MCF 10A (cell line): ENCODE measurements at regions not wholly inside any gene's neighbourhood (a gene's known extent, or its start where the extent isn't known, plus 50 kb on each side); places are given as distances from the start of the nearest gene placed in this dataset.

Source experiments
- BruUV-seq: library from RNA; stranded (reverse); fragments of 400-500 nt; replicated peaks from 2 replicates; lab custom pipeline; 2021; lab: Mats Ljungman, UMichigan
- CTCF ChIA-PET: fragments of 300-600 bp; sonication (Branson Sonifier 250); formaldehyde crosslinking; extraction: SDS; loops from one replicate; lab custom pipeline; 2021; ENCODE audit warnings: antibody characterized with exemption, inconsistent platforms; lab: Yijun Ruan, JAX
- POLR2A ChIA-PET: fragments of 300-600, 350-650 bp; sonication (Branson Sonifier 250); formaldehyde crosslinking; extraction: SDS; loops from one replicate; lab custom pipeline; 2020; ENCODE audit warnings: antibody characterized with exemption, inconsistent platforms; lab: Yijun Ruan, JAX
- DNase-seq: peaks from one replicate; pipeline ENCODE4 v3.0.0-alpha.2; 2018; ENCODE audit not compliant: unreplicated experiment
- H3K27ac Mint-ChIP-seq: one replicate; pipeline ENCODE4 v1.8.0; 2022; ENCODE audit warnings: mild to moderate bottlenecking, low read depth, mixed read lengths; ENCODE audit not compliant: unreplicated experiment
- H3K27me3 Mint-ChIP-seq: one replicate; pipeline ENCODE4 v1.8.0; 2022; ENCODE audit warnings: mixed read lengths; ENCODE audit not compliant: insufficient read depth, unreplicated experiment
- H3K36me3 Mint-ChIP-seq: one replicate; pipeline ENCODE4 v1.8.0; 2022; ENCODE audit warnings: mild to moderate bottlenecking, moderate library complexity, mixed read lengths; ENCODE audit not compliant: insufficient read depth, unreplicated experiment
- H3K4me1 Mint-ChIP-seq: one replicate; pipeline ENCODE4 v1.8.0; 2022; ENCODE audit warnings: mixed read lengths; ENCODE audit not compliant: insufficient read depth, unreplicated experiment
- H3K4me3 Mint-ChIP-seq: one replicate; pipeline ENCODE4 v1.8.0; 2022; ENCODE audit warnings: mild to moderate bottlenecking, moderate library complexity, mixed read lengths; ENCODE audit not compliant: unreplicated experiment
- H3K9me3 Mint-ChIP-seq: one replicate; pipeline ENCODE4 v1.8.0; 2022; ENCODE audit warnings: mixed read lengths; ENCODE audit not compliant: unreplicated experiment
- intact Hi-C: fragments of 100-400 bp; cut with micrococcal nuclease; formaldehyde crosslinking; loops from 2 replicates; pipeline ENCODE4 v1.14.1; 2022
- TF ChIP-seq, protein P1 (sequence below): fragments of 200-600 bp; IDR thresholded peaks from one replicate; pipeline ENCODE4 v1.8.0; 2022; ENCODE audit warnings: antibody characterized with exemption, mild to moderate bottlenecking; ENCODE audit not compliant: unreplicated experiment

DNA sequence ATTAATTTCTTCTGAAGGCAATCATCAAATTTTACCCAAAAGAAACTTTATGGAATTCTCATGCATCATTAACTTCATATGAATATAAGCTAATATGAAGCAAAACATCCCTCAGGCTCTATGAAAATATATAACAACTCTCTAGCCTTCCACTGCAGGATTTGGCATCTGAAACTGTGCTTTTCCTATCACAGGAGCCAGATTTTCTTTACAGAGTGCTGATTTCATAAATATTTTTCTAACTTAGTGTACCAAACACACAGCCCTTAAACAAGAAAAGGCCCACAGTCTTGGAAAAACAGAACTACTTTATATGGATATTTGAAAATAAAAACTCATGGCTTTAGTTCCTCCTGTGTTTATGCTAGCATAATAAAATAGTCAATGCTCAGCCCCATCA is 559.5 kb upstream of the CHRM3 start:
- H3K9me3 Mint-ChIP-seq = peaks cover 33% of the 10 kb centered on the region
- no peaks in the 10 kb centered on the region for H3K4me1 Mint-ChIP-seq
- TF ChIP-seq, protein P1, sequence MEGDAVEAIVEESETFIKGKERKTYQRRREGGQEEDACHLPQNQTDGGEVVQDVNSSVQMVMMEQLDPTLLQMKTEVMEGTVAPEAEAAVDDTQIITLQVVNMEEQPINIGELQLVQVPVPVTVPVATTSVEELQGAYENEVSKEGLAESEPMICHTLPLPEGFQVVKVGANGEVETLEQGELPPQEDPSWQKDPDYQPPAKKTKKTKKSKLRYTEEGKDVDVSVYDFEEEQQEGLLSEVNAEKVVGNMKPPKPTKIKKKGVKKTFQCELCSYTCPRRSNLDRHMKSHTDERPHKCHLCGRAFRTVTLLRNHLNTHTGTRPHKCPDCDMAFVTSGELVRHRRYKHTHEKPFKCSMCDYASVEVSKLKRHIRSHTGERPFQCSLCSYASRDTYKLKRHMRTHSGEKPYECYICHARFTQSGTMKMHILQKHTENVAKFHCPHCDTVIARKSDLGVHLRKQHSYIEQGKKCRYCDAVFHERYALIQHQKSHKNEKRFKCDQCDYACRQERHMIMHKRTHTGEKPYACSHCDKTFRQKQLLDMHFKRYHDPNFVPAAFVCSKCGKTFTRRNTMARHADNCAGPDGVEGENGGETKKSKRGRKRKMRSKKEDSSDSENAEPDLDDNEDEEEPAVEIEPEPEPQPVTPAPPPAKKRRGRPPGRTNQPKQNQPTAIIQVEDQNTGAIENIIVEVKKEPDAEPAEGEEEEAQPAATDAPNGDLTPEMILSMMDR = no peak
- POLR2A ChIA-PET = no interaction called here
- no TSS peak for BruUV-seq
- H3K27ac Mint-ChIP-seq = no peak overlapping the region
- H3K36me3 Mint-ChIP-seq = no peaks in the 10 kb centered on the region
- intact Hi-C loops = no loop called here
- CTCF ChIA-PET = no interaction called here
- DNase-seq = no peak
- H3K27me3 Mint-ChIP-seq = no peaks in the 10 kb centered on the region
- H3K4me3 Mint-ChIP-seq = no peak overlapping the region

DNA sequence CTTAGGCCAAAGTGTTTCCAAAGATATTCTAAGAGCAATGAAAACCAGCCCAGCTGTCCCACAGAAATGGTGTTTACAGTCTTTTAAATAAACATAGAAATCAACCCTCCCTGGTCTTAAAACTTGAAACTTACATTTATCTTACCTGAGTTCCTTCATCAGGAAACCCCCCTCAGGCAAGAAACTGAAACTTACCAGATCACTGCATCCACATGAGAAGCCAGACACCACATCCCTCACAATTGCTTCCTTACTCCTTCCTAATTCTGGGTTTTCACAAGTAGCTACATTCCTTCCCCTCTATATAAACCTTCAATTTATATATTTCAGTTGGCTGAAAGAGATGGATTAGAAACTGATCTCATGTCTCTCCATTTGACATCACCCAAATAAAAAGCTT is 563.0 kb upstream of the CHRM3 start:
- Mint-ChIP-seq H3K27me3 (no peaks in the 10 kb centered on the region), H3K9me3 (peaks cover 7% of the 10 kb centered on the region), H3K4me3 (no peak overlapping the region), H3K36me3 (no peaks in the 10 kb centered on the region), H3K27ac (no peak overlapping the region), H3K4me1 (no peaks in the 10 kb centered on the region)
- no TSS peak for BruUV-seq
- TF ChIP-seq, protein P1 = no peak
- ChIA-PET CTCF (no interaction called here), POLR2A (no interaction called here)
- DNase-seq = no peak
- intact Hi-C loops = no loop called here

DNA sequence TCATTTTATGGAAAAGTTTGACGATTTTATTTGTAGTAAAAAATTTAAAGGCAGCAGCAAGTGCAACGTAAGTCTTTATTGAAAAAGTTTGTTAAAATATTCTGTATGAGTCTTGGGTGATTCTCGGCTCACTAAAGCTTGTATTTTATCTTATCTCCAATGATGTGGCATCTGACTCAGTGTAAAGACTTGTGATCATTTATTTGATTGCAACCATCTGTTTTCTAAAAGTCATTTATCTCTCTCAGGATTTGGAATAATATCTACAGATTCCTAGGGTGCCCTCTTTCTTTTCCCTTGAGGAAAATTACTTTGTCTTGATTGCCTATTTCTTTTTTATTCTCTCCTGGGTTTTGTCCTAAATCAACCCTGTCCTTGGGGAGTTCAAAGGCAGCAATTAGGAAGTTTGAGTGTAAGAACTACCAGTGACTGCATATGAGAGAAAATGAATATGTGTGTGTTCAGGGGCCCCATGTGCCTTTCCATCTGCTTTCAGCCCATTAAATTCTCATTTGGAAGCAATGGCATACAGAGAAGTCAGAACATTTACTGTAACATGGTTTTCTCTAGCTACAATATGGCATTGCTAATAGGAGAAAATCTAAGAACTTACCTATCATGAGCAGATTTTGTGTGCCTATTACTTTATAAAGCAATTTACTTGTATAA is 575.0 kb upstream of the CHRM3 start:
- Mint-ChIP-seq H3K36me3 (no peaks in the 10 kb centered on the region), H3K4me3 (no peak overlapping the region), H3K27ac (no peak overlapping the region), H3K4me1 (no peaks in the 10 kb centered on the region), H3K27me3 (no peaks in the 10 kb centered on the region), H3K9me3 (peaks cover 13% of the 10 kb centered on the region)
- intact Hi-C loops = no loop called here
- no peak for DNase-seq
- TF ChIP-seq, protein P1 = no peak
- BruUV-seq = no TSS peak
- POLR2A ChIA-PET = interaction anchor here (0.9 kb wide), 1 partner anchor 82 kb away, joined by 3 read pairs; no protein-coding TSS in a partner anchor
- CTCF ChIA-PET = interaction anchor here (0.6 to 1.2 kb wide), 4 partner anchors 38 to 1330 kb away, joined by 3 to 4 read pairs (median 3); no protein-coding TSS in a partner anchor

DNA sequence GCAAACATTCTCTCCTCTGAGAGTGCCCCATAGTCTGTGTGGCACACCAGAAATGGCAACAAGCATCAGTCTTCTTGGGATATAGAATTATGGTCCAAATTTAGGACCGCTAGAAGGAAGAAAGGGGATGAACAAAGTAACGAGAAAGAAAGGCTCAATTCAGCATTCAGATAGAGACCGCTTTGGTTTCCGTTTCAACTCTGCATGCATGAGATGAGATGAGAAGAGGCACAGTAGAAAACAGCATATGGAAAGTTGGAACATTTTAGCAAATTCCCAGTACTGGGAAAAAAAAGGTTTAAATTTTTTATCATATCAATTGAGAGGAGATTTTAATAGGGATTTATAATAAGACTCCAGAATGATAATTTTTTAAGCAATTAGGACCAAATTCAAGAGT is 595.5 kb upstream of the CHRM3 start:
- H3K4me3 Mint-ChIP-seq = no peak overlapping the region
- no peaks in the 10 kb centered on the region for H3K4me1 Mint-ChIP-seq
- ChIA-PET POLR2A (no interaction called here), CTCF (interaction anchor here (1.0 kb wide), 1 partner anchor 22 kb away, joined by 3 read pairs; no protein-coding TSS in a partner anchor)
- H3K9me3 Mint-ChIP-seq = no peaks in the 10 kb centered on the region
- no TSS peak for BruUV-seq
- no peaks in the 10 kb centered on the region for H3K27me3 Mint-ChIP-seq
- H3K27ac Mint-ChIP-seq = no peak overlapping the region
- intact Hi-C loops = no loop called here
- TF ChIP-seq, protein P1 = no peak
- no peaks in the 10 kb centered on the region for H3K36me3 Mint-ChIP-seq
- no peak for DNase-seq
